ENCODE measurements at regions not wholly inside any gene's neighbourhood (a gene's known extent, or its start where the extent isn't known, plus 50 kb on each side); places are given as distances from the start of the nearest gene placed in this dataset.

DNA sequence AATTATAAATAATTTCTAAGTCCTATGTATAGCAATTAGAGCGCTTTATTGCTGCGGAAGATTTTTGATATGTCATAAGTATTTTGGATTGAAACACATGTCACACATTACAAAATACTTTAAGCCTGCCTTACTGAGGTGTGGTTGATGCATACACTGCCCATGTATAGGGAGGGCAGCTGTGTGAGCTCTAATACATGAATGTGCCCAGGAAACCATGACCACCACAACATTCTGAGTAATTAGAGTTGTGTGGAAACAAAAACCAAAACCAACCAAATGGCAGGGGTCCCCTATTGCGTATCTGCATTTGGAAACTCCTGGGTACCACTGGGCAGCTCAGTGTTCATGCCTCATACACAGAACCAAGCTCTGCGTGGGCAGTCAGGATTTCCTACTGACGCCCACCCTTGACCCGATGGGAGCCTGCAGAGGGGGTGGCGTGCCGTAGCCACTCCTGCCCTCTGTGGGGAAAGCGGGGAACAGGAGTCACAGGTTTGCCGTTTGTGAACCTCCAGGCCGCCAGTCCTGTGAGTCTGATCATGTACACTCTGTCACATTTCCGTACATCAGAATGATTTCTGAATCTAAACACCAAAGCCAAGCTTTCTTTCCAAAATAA, 50.9 kb upstream of the PDE10A start:
- no peak for TF ChIP-seq EZH2 (IDR thresholded peaks at IDR 0.05; ENCODE audit: borderline replicate concordance, low read length)
- no peak for TF ChIP-seq CTCF (conservative IDR thresholded peaks at IDR 0.05 in 1 of 2, IDR thresholded peaks at IDR 0.05 in 1 of 2; ENCODE audit: extremely low read depth in 1 of 2, insufficient read depth in 1 of 2, low read depth in 1 of 2, low read length in 2 of 2)

Data from mammary epithelial cell (primary cell).